Caco-2 (cell line): ENCODE measurements at regions not wholly inside any gene's neighbourhood (a gene's known extent, or its start where the extent isn't known, plus 50 kb on each side); places are given as distances from the start of the nearest gene placed in this dataset.

Experiments
- BruUV-seq: library from RNA; stranded (reverse); fragments of 400-500 nt; replicated peaks from 2 replicates; lab custom pipeline; 2021; lab: Mats Ljungman, UMichigan
- CTCF ChIA-PET: fragments of 300-600 bp; sonication (Branson Sonifier 250); formaldehyde crosslinking; loops from one replicate; lab custom pipeline; 2022; ENCODE audit warnings: antibody characterized with exemption; lab: Charles Lee
- POLR2A ChIA-PET: fragments of 300-600 bp; sonication (Branson Sonifier 250); formaldehyde crosslinking; loops from one replicate; lab custom pipeline; 2022; ENCODE audit warnings: antibody characterized with exemption; lab: Charles Lee
- DNase-seq, 2 experiments: peaks; one replicate each; pipeline versions ENCODE4 v3.0.0 to v3.0.0-alpha.2; 2020 to 2022
- H3K27me3 ChIP-seq: replicated peaks from 2 replicates; pipeline ENCODE4 v1.6.0; 2011; ENCODE audit warnings: low read length; ENCODE audit not compliant: control insufficient read depth, insufficient read depth
- H3K36me3 ChIP-seq: 2 replicates; pipeline ENCODE4 v1.5.1; 2011; ENCODE audit warnings: low read length; ENCODE audit not compliant: control insufficient read depth, insufficient read depth
- H3K4me1 ChIP-seq: fragments of 250-450 bp; sonication (Bioruptor Pico); 2 replicates; pipeline ENCODE4 v1.5.1; 2020; ENCODE audit warnings: mild to moderate bottlenecking
- H3K4me3 ChIP-seq: 2 replicates; pipeline ENCODE4 v1.5.1; 2011; ENCODE audit warnings: low read depth, mild to moderate bottlenecking, control low read depth, low read length
- H3K9me3 ChIP-seq: fragments of 250-450 bp; sonication (Bioruptor Pico); 2 replicates; pipeline ENCODE4 v1.5.1; 2020; ENCODE audit warnings: mild to moderate bottlenecking, moderate library complexity
- H3K27ac Mint-ChIP-seq: one replicate; pipeline ENCODE4 v1.8.0; 2022; ENCODE audit warnings: mixed read lengths; ENCODE audit not compliant: unreplicated experiment
- H3K27me3 Mint-ChIP-seq: one replicate; pipeline ENCODE4 v1.8.0; 2022; ENCODE audit warnings: mixed read lengths; ENCODE audit not compliant: insufficient read depth, unreplicated experiment
- H3K36me3 Mint-ChIP-seq: one replicate; pipeline ENCODE4 v1.8.0; 2022; ENCODE audit warnings: mild to moderate bottlenecking, mixed read lengths; ENCODE audit not compliant: insufficient read depth, unreplicated experiment
- H3K4me1 Mint-ChIP-seq: one replicate; pipeline ENCODE4 v1.8.0; 2022; ENCODE audit warnings: low read depth, mixed read lengths; ENCODE audit not compliant: unreplicated experiment
- H3K4me3 Mint-ChIP-seq: one replicate; pipeline ENCODE4 v1.8.0; 2022; ENCODE audit warnings: mild to moderate bottlenecking, moderate library complexity, mixed read lengths; ENCODE audit not compliant: unreplicated experiment
- H3K9me3 Mint-ChIP-seq: one replicate; pipeline ENCODE4 v1.8.0; 2022; ENCODE audit warnings: mixed read lengths; ENCODE audit not compliant: unreplicated experiment
- intact Hi-C: fragments of 100-400 bp; cut with micrococcal nuclease; formaldehyde crosslinking; loops from one replicate; pipeline ENCODE4 v1.10.0; 2022; ENCODE audit not compliant: unreplicated experiment
- TF ChIP-seq, protein P1 (sequence below), 2 experiments: fragments of 200-600 bp in 1 of 2; IDR thresholded peaks; 1 replicate in 1 of 2; 2 replicates in 1 of 2; pipeline versions ENCODE4 v1.5.1 to v1.8.0; 2011 to 2022; ENCODE audit warnings: antibody characterized with exemption in 1 of 2, control low read depth in 1 of 2, inconsistent platforms in 1 of 2, low read depth in 1 of 2, low read length in 1 of 2, mild to moderate bottlenecking in 1 of 2, moderate library complexity in 1 of 2; ENCODE audit not compliant: insufficient read depth in 1 of 2, severe bottlenecking in 1 of 2, unreplicated experiment in 1 of 2

DNA sequence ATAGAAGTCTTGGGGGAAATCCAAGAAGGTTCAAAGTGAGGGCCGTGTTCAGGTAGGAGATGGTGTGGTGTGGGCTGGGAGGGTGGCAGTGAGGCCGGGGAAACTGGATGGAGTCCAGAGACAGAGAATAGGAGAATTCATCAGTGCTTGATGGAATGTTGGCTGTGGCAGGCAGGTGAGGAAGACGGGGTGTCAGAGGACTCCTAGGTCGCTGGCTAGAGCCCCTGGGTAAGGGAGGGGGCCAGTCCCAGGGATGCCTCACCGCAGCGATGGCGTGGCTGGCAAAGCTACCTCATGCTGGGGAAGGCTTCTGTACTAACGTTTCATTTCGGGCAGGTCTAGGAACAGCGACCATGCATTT lies 373.0 kb downstream of the RPS24 start:
- H3K27me3 Mint-ChIP-seq, result no peaks in the 10 kb centered on the region
- peaks cover 6% of the 10 kb centered on the region for H3K36me3 Mint-ChIP-seq
- no peak for DNase-seq
- peak overlapping the region; percentile 76 for H3K27ac Mint-ChIP-seq
- intact Hi-C loops, result no loop called here
- BruUV-seq, result no TSS peak
- H3K27me3 ChIP-seq, result no peaks in the 10 kb centered on the region
- CTCF ChIA-PET, result interaction anchor here (0.6 kb wide), 1 partner anchor 251 kb away, joined by 3 read pairs; no protein-coding TSS in a partner anchor
- TF ChIP-seq, protein P1, sequence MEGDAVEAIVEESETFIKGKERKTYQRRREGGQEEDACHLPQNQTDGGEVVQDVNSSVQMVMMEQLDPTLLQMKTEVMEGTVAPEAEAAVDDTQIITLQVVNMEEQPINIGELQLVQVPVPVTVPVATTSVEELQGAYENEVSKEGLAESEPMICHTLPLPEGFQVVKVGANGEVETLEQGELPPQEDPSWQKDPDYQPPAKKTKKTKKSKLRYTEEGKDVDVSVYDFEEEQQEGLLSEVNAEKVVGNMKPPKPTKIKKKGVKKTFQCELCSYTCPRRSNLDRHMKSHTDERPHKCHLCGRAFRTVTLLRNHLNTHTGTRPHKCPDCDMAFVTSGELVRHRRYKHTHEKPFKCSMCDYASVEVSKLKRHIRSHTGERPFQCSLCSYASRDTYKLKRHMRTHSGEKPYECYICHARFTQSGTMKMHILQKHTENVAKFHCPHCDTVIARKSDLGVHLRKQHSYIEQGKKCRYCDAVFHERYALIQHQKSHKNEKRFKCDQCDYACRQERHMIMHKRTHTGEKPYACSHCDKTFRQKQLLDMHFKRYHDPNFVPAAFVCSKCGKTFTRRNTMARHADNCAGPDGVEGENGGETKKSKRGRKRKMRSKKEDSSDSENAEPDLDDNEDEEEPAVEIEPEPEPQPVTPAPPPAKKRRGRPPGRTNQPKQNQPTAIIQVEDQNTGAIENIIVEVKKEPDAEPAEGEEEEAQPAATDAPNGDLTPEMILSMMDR (IDR thresholded peaks at IDR 0.05; ENCODE audit: insufficient read depth in 1 of 2, low read depth in 1 of 2, low read length in 1 of 2, severe bottlenecking in 1 of 2, unreplicated experiment in 1 of 2), result no peak
- peaks cover 8% of the 10 kb centered on the region for H3K4me1 Mint-ChIP-seq
- H3K36me3 ChIP-seq, result no peaks in the 10 kb centered on the region
- peak overlapping the region; percentile 40 for H3K4me3 ChIP-seq
- POLR2A ChIA-PET, result interaction anchor here (0.8 kb wide), 1 partner anchor 32 kb away, joined by 3 read pairs; no protein-coding TSS in a partner anchor
- H3K4me3 Mint-ChIP-seq, result peak overlapping the region; percentile 86
- H3K9me3 Mint-ChIP-seq, result no peaks in the 10 kb centered on the region
- no peaks in the 10 kb centered on the region for H3K9me3 ChIP-seq
- H3K4me1 ChIP-seq, result no peaks in the 10 kb centered on the region

DNA sequence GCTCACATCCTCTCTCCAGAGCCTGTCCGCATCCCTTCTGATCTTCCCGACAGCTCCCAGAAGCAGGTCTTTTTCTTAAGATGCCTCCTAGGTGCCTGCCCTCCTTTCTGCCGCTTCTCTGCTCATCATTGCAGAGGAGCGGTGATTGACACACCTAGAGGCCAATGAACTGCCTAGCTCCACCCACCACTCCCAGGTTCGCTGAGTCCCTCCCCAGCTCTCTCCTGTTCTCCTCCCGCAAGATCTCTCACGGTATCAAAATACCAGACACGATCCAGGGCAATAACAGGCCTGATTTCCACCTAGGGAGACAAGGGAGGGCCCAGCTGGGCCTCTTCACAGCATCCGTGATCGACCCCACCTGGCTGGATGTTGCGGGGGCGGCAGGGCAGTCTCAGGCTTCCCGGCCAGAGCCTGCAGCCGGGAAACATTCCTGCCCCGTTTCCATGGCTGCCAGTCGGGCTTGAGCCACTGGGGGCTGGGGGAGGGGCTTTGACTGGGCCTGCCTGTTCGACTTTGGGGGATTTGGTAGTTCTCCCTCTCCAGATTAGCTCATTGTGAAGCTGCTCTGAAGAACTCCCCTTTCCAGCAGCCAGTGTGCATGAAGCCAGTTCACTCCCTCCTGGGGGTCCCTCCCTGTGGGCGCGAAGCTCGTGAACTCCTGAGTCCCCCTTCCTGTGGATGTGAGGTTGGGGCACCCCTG lies 373.5 kb downstream of the RPS24 start:
- CTCF ChIA-PET, result interaction anchor here (0.6 kb wide), 1 partner anchor 251 kb away, joined by 3 read pairs; no protein-coding TSS in a partner anchor
- H3K9me3 ChIP-seq, result no peaks in the 10 kb centered on the region
- no TSS peak for BruUV-seq

DNA sequence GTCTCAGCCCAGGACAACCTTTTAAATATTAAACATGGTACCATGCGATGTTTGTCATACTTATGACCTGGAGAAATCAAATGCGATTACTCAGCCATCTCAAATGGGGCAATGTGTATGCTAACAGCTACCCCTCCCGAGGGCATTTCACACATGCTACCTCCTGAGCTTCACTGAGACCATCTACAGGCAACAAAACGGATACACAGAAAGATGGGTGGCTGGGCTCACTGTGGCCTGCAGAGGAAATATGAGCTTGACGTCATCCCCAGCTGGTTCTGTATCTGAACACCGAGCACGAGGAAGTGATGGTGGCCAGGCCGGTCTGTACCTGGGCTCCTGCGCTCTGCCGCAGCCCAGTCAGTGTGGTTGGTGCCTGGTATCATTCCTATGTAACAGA lies 374.3 kb downstream of the RPS24 start:
- TF ChIP-seq, protein P1 (IDR thresholded peaks at IDR 0.05; ENCODE audit: insufficient read depth in 1 of 2, low read depth in 1 of 2, low read length in 1 of 2, severe bottlenecking in 1 of 2, unreplicated experiment in 1 of 2), result no peak
- Mint-ChIP-seq H3K27ac (no peak overlapping the region), H3K4me3 (peak overlapping the region; percentile 86), H3K27me3 (no peaks in the 10 kb centered on the region), H3K9me3 (no peaks in the 10 kb centered on the region), H3K4me1 (peaks cover 8% of the 10 kb centered on the region), H3K36me3 (peaks cover 6% of the 10 kb centered on the region)
- Histone ChIP-seq H3K27me3 (no peaks in the 10 kb centered on the region), H3K36me3 (no peaks in the 10 kb centered on the region), H3K9me3 (no peaks in the 10 kb centered on the region), H3K4me1 (no peaks in the 10 kb centered on the region), H3K4me3 (no peak overlapping the region)
- POLR2A ChIA-PET, result no interaction called here
- BruUV-seq, result no TSS peak
- DNase-seq, result no peak
- intact Hi-C loops, result no loop called here
- CTCF ChIA-PET, result no interaction called here

More for the DNA sequence above, 373.5 kb downstream of the RPS24 start:
- no peaks in the 10 kb centered on the region for H3K27me3 Mint-ChIP-seq
- peaks cover 6% of the 10 kb centered on the region for H3K36me3 Mint-ChIP-seq
- POLR2A ChIA-PET, result interaction anchor here (0.6 to 0.8 kb wide), 2 partner anchors 31 to 221 kb away, joined by 3 read pairs; no protein-coding TSS in a partner anchor
- intact Hi-C loops, result no loop called here
- H3K4me1 Mint-ChIP-seq, result peaks cover 8% of the 10 kb centered on the region
- DNase-seq, result peak; percentile 95 to 97
- peak overlapping the region; percentile 76 for H3K27ac Mint-ChIP-seq
- H3K4me3 Mint-ChIP-seq, result peak overlapping the region; percentile 86
- TF ChIP-seq, protein P1 (IDR thresholded peaks at IDR 0.05; ENCODE audit: insufficient read depth in 1 of 2, low read depth in 1 of 2, low read length in 1 of 2, severe bottlenecking in 1 of 2, unreplicated experiment in 1 of 2), result no peak
- H3K36me3 ChIP-seq, result no peaks in the 10 kb centered on the region
- no peaks in the 10 kb centered on the region for H3K4me1 ChIP-seq
- H3K27me3 ChIP-seq, result no peaks in the 10 kb centered on the region
- H3K4me3 ChIP-seq, result peak overlapping the region; percentile 40
- H3K9me3 Mint-ChIP-seq, result no peaks in the 10 kb centered on the region
